ENCODE measurements at regions not wholly inside any gene's neighbourhood (a gene's known extent, or its start where the extent isn't known, plus 50 kb on each side); places are given as distances from the start of the nearest gene placed in this dataset.

- H3K4me3 ChIP-seq, result no peak overlapping the region
- H3K36me3 ChIP-seq (ENCODE audit: control insufficient read depth, insufficient read depth, low read length), result no peaks in the 10 kb centered on the region
- in situ Hi-C loops (cut with MboI) (no loop called here), intact Hi-C loops (cut with micrococcal nuclease) (no loop called here)
- no peaks in the 10 kb centered on the region for H3K9me1 ChIP-seq (ENCODE audit: control insufficient read depth, insufficient read depth, low read length)
- ChIA-PET POLR2A (no interaction called here), CTCF (ENCODE audit: low intra/inter-chr PET ratio) (no interaction called here)
- no peaks in the 10 kb centered on the region for H3K79me2 ChIP-seq (ENCODE audit: control insufficient read depth, insufficient read depth, low read length)
- TF ChIP-seq PTBP1 (IDR thresholded peaks at IDR 0.05; ENCODE audit: low read depth, low read length) (no peak), TAF15 (IDR thresholded peaks at IDR 0.05; ENCODE audit: low read depth, low read length) (no peak), ZBTB34 (CRISPR knock-in tag; IDR thresholded peaks at IDR 0.05) (no peak)
- 0% methylated on average over 1 of the region's 1 CpG for WGBS (ENCODE audit: insufficient coverage, low coverage, missing lambda C conversion rate)
- ATAC-seq (no peak), DNase-seq (ENCODE audit: extremely low read depth in 1 of 4, low spot score in 3 of 4) (no peak), FAIRE-seq (no peak)
- no peaks in the 10 kb centered on the region for H3K27me3 ChIP-seq (ENCODE audit: control insufficient read depth in 2 of 2, insufficient read depth in 2 of 2, low read length in 2 of 2)
- H3K27ac ChIP-seq (ENCODE audit: extremely low read depth, low read depth, low read length), result no peak overlapping the region
- BruUV-seq (replicated peaks), result no TSS peak
- no peak overlapping the region for H3K9ac ChIP-seq (ENCODE audit: insufficient read depth in 1 of 2, low read depth in 2 of 2, low read length in 2 of 2)
- no peaks in the 10 kb centered on the region for H4K20me1 ChIP-seq (replicated peaks; ENCODE audit: control insufficient read depth, insufficient read depth, low read length)
- no peaks in the 10 kb centered on the region for H3K9me3 ChIP-seq (replicated peaks; ENCODE audit: control insufficient read depth, insufficient read depth, low read depth, low read length)
- H3K4me2 ChIP-seq (ENCODE audit: insufficient read depth, low read length), result no peak overlapping the region
- H2AFZ ChIP-seq (ENCODE audit: low read depth, low read length), result no peak overlapping the region
- no peaks in the 10 kb centered on the region for H3K4me1 ChIP-seq (replicated peaks in 1 of 2; ENCODE audit: control insufficient read depth in 2 of 2, insufficient read depth in 2 of 2, low read length in 2 of 2)
Observed at GRCh38 chr3:22476976-22477375, 726.0 kb upstream of the ZNF385D start.

- Histone ChIP-seq H3K9ac (ENCODE audit: insufficient read depth in 1 of 2, low read depth in 2 of 2, low read length in 2 of 2) (no peak overlapping the region), H4K20me1 (replicated peaks; ENCODE audit: control insufficient read depth, insufficient read depth, low read length) (no peaks in the 10 kb centered on the region), H3K4me1 (replicated peaks in 1 of 2; ENCODE audit: control insufficient read depth in 2 of 2, insufficient read depth in 2 of 2, low read length in 2 of 2) (no peaks in the 10 kb centered on the region), H3K4me3 (no peak overlapping the region), H2AFZ (ENCODE audit: low read depth, low read length) (no peak overlapping the region), H3K27ac (ENCODE audit: extremely low read depth, low read depth, low read length) (no peak overlapping the region), H3K79me2 (ENCODE audit: control insufficient read depth, insufficient read depth, low read length) (no peaks in the 10 kb centered on the region), H3K9me3 (replicated peaks; ENCODE audit: control insufficient read depth, insufficient read depth, low read depth, low read length) (peaks cover 2% of the 10 kb centered on the region; the same call in 1 of the 2 replicates), H3K27me3 (ENCODE audit: control insufficient read depth in 2 of 2, insufficient read depth in 2 of 2, low read length in 2 of 2) (no peaks in the 10 kb centered on the region), H3K4me2 (ENCODE audit: insufficient read depth, low read length) (no peak overlapping the region), H3K36me3 (ENCODE audit: control insufficient read depth, insufficient read depth, low read length) (no peaks in the 10 kb centered on the region), H3K9me1 (ENCODE audit: control insufficient read depth, insufficient read depth, low read length) (no peaks in the 10 kb centered on the region)
- DNase-seq (ENCODE audit: extremely low read depth in 1 of 4, low spot score in 3 of 4) (no peak), ATAC-seq (no peak), FAIRE-seq (no peak)
- ChIA-PET CTCF (ENCODE audit: low intra/inter-chr PET ratio) (no interaction called here), POLR2A (no interaction called here)
- TF ChIP-seq ATF7 (IDR thresholded peaks at IDR 0.05) (no peak), WHSC1 (IDR thresholded peaks at IDR 0.05; ENCODE audit: low read length) (no peak), RBM39 (optimal IDR thresholded peaks at IDR 0.05; ENCODE audit: low read depth, low read length) (no peak), ZNF57 (CRISPR knock-in tag; IDR thresholded peaks at IDR 0.05) (no peak), CSDE1 (IDR thresholded peaks at IDR 0.05) (no peak), ARID3A (IDR thresholded peaks at IDR 0.05; ENCODE audit: borderline replicate concordance, low read depth, low read length) (no peak), SP2 (IDR thresholded peaks at IDR 0.05; ENCODE audit: extremely low read depth, low read depth, low read length, poor library complexity, severe bottlenecking) (no peak), MNT (conservative IDR thresholded peaks at IDR 0.05) (no peak)
- in situ Hi-C loops (cut with MboI), result no loop called here
- intact Hi-C loops (cut with micrococcal nuclease), result no loop called here
- BruUV-seq (replicated peaks), result no TSS peak
- 1% methylated on average over 3 of the region's 3 CpGs for WGBS (ENCODE audit: insufficient coverage, low coverage, missing lambda C conversion rate)
Observed at GRCh38 chr3:22485954-22486353, 717.2 kb upstream of the UBE2E2 start.
